Pancreas (tissue), 10 donors: ENCODE measurements at regions not wholly inside any gene's neighbourhood (a gene's known extent, or its start where the extent isn't known, plus 50 kb on each side); places are given as distances from the start of the nearest gene placed in this dataset.
"Not testable (repeated sequence)": the region's sequence is repeated elsewhere in the genome, so short reads cannot be mapped to it uniquely, and the experiment has no call there.

Source experiments
- ATAC-seq, 4 donors: fragments of 200-7000 bp; cut with Tn5 transposase; one replicate each; pipeline versions ENCODE4 v1.8.0 to v1.9.1; 2020; ENCODE audit warnings: mild to moderate bottlenecking in 4 of 4, moderate library complexity in 4 of 4
- DNase-seq, 6 donors: peaks; one replicate each; pipeline ENCODE4 v3.0.0-alpha.2; 2020
- FAIRE-seq: peaks from 2 replicates; lab custom pipeline; 2012; peaks lifted over from hg19 to GRCh38; lab: Jason Lieb, UNC
- H3K27ac ChIP-seq, 4 donors: fragments of 200-600 bp; sonication (generic); 1 replicate in 3 of 4; 2 replicates in 1 of 4; pipeline versions ENCODE4 v1.5.0 to v1.8.0; 2020
- H3K27me3 ChIP-seq, 4 donors: fragments of 200-600 bp; one replicate each; pipeline ENCODE4 v1.8.0; 2021
- H3K36me3 ChIP-seq, 3 donors: fragments of 200-600 bp; sonication (generic) in 1 of 3; one replicate each; pipeline versions ENCODE4 v1.5.0 to v1.8.0; 2020 to 2021
- H3K4me1 ChIP-seq, 3 donors: fragments of 200-600 bp; one replicate each; pipeline ENCODE4 v1.8.0; 2021
- H3K4me3 ChIP-seq, 4 donors: fragments of 200-600 bp; sonication (generic) in 2 of 4; one replicate each; pipeline versions ENCODE4 v1.5.0 to v1.8.0; 2020 to 2021
- H3K9me3 ChIP-seq, 4 donors: fragments of 200-600 bp; one replicate each; pipeline ENCODE4 v1.8.0; 2021
- WGBS, 2 donors: extraction: QIAGEN DNeasy Blood & Tissue Kit; methylation state at CpG; one replicate each; pipeline ENCODE4 v1.1.7; 2013; 5-methylcytosine and 5-hydroxymethylcytosine counted together
- intact Hi-C, 3 donors: fragments of 100-400 bp; cut with DNase I; formaldehyde crosslinking; loops; one replicate each; pipeline versions ENCODE4 v1.11.1 to v1.14.2; 2022
- TF ChIP-seq, protein P1 (sequence below), 4 donors: fragments of 200-600 bp; sonication (generic) in 3 of 4; IDR thresholded peaks; one replicate each; pipeline versions ENCODE4 v1.5.0 to v1.8.0; 2021; ENCODE audit warnings: antibody characterized with exemption in 4 of 4
- donor health status: healthy with polysubstance abuse.
- donor health status: DM: no; HTN: no; CAD: no; lungs with moderate emphysema.
- donor health status: DM: no; HTN: no; CAD: no.
- donor health status: control.
- donor health status: control.
- donor health status: Bipolar disorder and iron deficiency.
- donor health status: DM: yes; HTN: yes; CAD: no.
- donor health status: DM: no; HTN: no; CAD: no.
- donor health status: DM: no; HTN: no; CAD: no.
- donor health status: DM: yes; HTN: yes; CAD: no.

DNA sequence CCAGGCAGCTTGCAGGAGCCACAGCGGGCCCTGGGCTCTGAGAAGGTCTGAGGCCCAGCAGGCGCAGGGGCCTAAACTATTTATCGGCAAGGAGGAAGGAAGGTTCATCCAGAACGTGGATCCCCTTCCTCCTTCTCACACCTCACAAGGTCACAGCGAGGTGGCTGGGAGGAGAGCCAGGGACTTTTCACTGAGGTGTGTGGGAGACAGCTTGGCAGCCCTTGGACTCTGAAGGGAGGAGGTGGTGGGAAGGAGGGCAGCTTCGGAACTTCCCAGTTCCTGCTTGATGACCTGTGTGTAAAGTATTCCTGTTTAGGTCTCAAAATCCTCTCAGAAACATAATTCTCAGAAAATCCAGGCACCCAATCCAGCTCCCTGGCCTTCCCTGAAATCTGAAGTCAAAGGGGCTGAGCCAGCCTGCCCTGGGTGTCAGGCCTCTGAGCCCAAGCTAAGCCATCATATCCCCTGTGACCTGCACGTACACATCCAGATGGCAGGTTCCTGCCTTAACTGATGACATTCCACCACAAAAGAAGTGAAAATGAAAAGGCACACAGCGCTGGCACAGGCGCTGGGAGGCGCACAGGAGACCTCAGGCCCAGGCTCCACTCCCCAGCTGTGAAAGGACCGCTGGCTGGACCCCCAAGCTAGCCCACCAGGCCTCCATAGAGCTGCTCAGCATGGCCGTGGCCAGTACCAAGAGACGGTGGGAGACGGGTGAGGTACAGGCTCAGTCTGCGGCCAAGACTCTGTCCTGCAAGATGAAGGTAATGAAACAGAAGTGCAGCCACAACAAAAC, 269.4 kb upstream of the FRG2C start:
- H3K27ac ChIP-seq, result peak overlapping the region in 2 of 4 donors; percentile 64 to 71
- FAIRE-seq, H3K27me3 ChIP-seq, H3K9me3 ChIP-seq, H3K4me1 ChIP-seq, H3K4me3 ChIP-seq, H3K36me3 ChIP-seq, intact Hi-C loops: not testable (repeated sequence)
- ATAC-seq (peak in 3 of 4 donors; percentile 48 to 88 (median 54)), DNase-seq (peak in 5 of 6 donors; percentile 56 to 76 (median 65))
- 64 to 66% methylated on average over 15 of the region's 15 CpGs for WGBS, 2 donors

DNA sequence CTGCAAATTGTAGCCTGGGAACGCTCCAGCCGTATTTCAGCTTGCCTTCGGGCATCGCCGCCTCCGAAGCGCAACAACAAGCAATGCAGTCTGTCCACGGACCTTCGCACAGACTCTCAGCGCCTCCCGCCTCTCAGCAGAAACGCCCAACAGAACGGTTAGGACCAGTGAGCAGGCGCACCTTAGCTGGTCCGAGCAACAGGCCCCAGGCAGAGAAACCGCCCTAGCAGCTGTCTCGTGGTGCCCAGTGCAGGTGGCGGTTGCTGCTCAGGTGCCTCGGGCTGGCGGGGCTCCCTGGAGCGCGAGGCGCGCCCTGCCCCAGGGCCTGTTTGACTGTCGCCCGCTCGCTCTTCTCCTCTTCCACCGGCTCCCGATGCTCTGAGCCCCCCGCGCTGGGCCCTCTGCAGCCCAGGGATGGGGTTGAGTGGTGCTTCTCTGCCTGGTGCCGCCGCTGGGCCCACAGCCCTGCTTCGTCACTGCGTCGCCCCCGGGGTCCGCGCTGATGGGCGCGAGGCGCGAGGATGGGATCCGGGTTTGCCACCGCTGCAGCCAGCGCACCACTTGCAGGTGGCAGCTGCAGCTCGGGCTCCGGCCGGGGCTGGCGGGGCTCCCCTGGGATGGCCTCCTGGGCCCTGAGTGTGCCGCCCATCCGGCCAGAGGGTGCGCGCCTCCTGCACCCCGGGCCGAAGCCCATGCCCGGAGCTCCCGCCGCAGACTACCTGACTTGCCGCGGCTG, 268.4 kb upstream of the FRG2C start:
- DNase-seq (peak in 2 of 6 donors; percentile 36 to 59), FAIRE-seq (no peak), ATAC-seq (peak in 2 of 4 donors; percentile 44 to 67)
- peak overlapping the region in 3 of 4 donors; percentile 5 to 45 (median 16) for H3K4me3 ChIP-seq
- H3K4me1 ChIP-seq, result peaks cover 0 to 5% (median 0%) of the 10 kb centered on the region in 3 donors
- TF ChIP-seq, protein P1, sequence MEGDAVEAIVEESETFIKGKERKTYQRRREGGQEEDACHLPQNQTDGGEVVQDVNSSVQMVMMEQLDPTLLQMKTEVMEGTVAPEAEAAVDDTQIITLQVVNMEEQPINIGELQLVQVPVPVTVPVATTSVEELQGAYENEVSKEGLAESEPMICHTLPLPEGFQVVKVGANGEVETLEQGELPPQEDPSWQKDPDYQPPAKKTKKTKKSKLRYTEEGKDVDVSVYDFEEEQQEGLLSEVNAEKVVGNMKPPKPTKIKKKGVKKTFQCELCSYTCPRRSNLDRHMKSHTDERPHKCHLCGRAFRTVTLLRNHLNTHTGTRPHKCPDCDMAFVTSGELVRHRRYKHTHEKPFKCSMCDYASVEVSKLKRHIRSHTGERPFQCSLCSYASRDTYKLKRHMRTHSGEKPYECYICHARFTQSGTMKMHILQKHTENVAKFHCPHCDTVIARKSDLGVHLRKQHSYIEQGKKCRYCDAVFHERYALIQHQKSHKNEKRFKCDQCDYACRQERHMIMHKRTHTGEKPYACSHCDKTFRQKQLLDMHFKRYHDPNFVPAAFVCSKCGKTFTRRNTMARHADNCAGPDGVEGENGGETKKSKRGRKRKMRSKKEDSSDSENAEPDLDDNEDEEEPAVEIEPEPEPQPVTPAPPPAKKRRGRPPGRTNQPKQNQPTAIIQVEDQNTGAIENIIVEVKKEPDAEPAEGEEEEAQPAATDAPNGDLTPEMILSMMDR (IDR thresholded peaks at IDR 0.05), result no peak
- no peaks in the 10 kb centered on the region for H3K9me3 ChIP-seq
- no peaks in the 10 kb centered on the region for H3K27me3 ChIP-seq
- H3K27ac ChIP-seq, result peak overlapping the region in 2 of 4 donors; percentile 64 to 71
- WGBS, 2 donors, result 50 to 60% methylated on average over 42 to 61 of the region's 61 CpGs
- intact Hi-C loops, result no loop called here
- no peaks in the 10 kb centered on the region for H3K36me3 ChIP-seq

DNA sequence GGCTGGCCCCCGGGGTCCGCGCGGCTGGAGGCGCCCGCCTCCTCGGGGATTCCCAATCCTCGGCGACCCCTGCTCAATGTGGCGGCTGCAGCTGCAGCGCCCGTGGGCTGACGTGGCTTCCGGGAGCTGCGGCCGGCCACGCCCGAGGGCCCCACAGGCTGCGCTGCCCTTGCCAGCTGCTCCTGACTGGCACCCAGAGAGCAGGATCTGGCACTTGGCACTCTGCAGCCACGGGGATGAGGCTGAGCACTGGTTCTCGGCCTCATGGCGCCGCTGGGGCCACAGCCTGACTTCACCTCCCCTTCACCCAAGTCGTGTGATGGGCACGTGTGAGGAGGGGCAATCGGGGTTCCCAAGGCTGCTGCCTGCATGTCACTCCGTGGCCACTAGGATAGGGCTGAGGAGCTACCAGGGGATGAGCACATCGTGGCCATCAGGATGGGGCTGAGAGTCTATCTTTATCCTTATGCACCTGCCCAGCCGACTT, 267.8 kb upstream of the FRG2C start:
- H3K27ac ChIP-seq, result peak overlapping the region in 2 of 4 donors; percentile 22 to 64
- H3K9me3 ChIP-seq, result no peaks in the 10 kb centered on the region
- H3K4me3 ChIP-seq, result peak overlapping the region in 3 of 4 donors; percentile 5 to 45 (median 16)
- DNase-seq (peak in 4 of 6 donors; percentile 29 to 65 (median 32)), FAIRE-seq (no peak), ATAC-seq (peak in 3 of 4 donors; percentile 39 to 66 (median 62))
- intact Hi-C loops, result no loop called here
- TF ChIP-seq, protein P1 (IDR thresholded peaks at IDR 0.05), result no peak
- H3K36me3 ChIP-seq, result no peaks in the 10 kb centered on the region
- WGBS, 2 donors, result 52 to 56% methylated on average over 28 to 29 of the region's 29 CpGs
- H3K27me3 ChIP-seq, result no peaks in the 10 kb centered on the region
- peaks cover 0 to 5% (median 0%) of the 10 kb centered on the region in 3 donors for H3K4me1 ChIP-seq

DNA sequence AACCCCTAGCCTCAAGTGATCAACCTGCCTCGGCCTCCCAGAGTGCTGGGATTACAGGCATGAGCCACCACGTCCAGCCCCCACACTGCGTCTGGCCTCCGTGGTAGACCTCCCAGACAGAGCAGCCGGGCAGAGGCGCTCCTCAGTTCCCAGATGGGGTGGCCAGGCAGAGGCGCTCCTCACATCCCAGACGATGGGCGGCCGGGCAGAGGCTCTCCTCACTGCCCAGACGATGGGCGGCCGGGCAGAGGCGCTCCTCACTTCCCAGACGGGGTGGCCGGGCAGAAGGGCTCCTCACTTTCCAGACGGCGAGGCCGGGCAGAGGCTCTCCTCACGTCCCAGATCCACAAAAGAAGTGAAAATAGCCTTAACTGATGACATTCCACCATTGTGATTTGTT, 266.6 kb upstream of the FRG2C start:
- intact Hi-C loops, H3K4me3 ChIP-seq, FAIRE-seq, DNase-seq, H3K27me3 ChIP-seq, H3K4me1 ChIP-seq, H3K36me3 ChIP-seq, ATAC-seq, H3K9me3 ChIP-seq, H3K27ac ChIP-seq: not testable (repeated sequence)
- WGBS, 2 donors, result 91 to 95% methylated on average over 17 to 20 of the region's 20 CpGs

DNA sequence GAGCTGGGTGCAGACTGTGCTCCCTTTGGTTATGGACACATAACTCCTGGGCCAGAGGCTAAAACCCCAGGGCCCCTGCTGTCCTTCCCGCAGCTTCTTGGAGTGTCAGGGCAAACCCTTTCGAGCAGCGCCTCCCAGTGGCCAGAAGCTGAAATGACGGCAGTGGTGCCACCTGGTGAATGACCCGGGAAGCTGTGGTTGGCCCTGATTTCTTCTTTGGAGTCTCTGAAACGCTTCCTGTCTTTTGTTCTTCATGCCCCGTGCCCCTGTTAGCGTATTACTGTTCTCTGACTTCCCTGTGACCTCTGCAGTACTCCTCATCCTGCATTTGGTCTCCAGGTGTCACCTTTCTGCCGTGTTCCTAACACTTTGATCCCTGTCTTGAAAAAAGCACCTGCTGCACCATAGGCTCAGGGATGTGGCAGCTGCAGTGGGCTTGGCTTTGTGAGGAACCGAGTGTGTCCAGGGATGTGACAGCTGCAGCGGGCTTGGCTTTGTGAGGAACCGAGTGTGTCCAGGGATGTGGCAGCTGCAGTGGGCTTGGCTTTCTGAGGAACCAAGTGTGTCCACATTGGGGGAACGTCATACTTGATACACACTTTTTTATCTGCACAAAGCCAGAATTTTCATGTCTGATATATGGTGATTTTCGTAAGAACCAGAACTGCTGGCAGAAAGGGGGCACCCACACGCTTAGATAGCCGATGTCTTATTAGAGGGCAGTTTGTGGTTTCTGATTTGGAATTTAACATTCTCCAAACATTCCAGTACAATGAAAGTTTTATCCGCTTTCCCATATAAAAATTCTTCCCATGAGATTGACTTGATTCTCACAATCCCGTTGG, 241.8 kb upstream of the FRG2C start:
- TF ChIP-seq, protein P1 (IDR thresholded peaks at IDR 0.05), result peak; percentile 26 to 70 (median 60)
- WGBS, 2 donors, result 42 to 45% methylated on average over 18 of the region's 18 CpGs

DNA sequence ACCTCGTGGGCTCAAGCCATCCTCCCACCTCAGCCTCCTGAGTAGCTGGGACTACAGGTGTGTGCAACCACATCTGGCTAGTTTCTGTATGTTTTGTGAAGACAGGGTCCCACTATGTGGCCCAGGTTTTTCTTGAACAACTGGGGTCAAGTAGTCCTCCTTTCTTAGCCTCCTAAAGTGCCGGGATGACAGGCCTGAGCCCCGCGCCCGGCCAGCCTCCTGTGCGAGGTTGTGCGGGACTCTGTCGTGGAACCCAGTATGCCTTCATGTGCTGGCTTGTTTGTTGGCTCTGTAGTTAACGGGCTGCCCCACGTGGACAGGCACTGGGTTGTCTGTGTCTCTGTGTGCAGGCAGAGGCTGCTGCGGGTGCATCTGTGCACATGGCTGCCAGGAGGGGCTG, 238.7 kb upstream of the FRG2C start:
- not testable (repeated sequence) for DNase-seq, ATAC-seq, H3K4me1 ChIP-seq, H3K4me3 ChIP-seq, H3K27ac ChIP-seq, H3K36me3 ChIP-seq, H3K27me3 ChIP-seq, H3K9me3 ChIP-seq, FAIRE-seq
- WGBS, 2 donors, result 92 to 94% methylated on average over 11 of the region's 11 CpGs
- intact Hi-C loops, result loop anchor here in 1 of 3 donors (10.0 kb wide), 1 partner anchor 131 kb away; no protein-coding TSS in a partner anchor

More for the DNA sequence above, 241.8 kb upstream of the FRG2C start:
- H3K4me3 ChIP-seq, FAIRE-seq, H3K4me1 ChIP-seq, ATAC-seq, H3K27ac ChIP-seq, H3K36me3 ChIP-seq, H3K27me3 ChIP-seq, H3K9me3 ChIP-seq: not testable (repeated sequence)
- intact Hi-C loops, result loop anchor here in 2 of 3 donors (5.0 to 10.0 kb wide), 2 partner anchors 125 to 128 kb away; no protein-coding TSS in a partner anchor
- peak in 4 of 6 donors; percentile 26 to 78 (median 65) for DNase-seq

DNA sequence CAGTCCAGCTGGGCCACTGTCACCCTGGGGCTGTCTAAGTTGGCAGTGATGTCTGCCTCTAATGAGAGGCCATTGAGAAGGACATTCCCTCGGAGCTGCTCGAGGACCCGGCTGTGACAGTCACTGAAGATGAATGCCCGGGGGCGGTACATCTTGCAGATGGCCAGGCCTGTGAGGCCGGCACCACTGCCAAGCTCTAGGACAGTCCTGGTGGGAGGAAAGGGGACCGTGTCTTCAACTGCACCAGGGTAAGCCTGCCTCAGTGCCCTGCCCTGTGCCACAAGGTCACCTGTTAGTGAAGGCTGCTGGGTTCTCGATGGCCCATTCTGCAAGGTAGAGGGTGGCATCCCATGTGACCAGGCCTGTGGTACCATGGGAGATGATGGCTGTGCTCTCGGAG, 236.6 kb upstream of the FRG2C start:
- intact Hi-C loops, result loop anchor here in 1 of 3 donors (10.0 kb wide), 1 partner anchor 133 kb away; no protein-coding TSS in a partner anchor
- not testable (repeated sequence) for H3K27ac ChIP-seq, H3K4me3 ChIP-seq, H3K27me3 ChIP-seq, DNase-seq, H3K36me3 ChIP-seq, H3K4me1 ChIP-seq, H3K9me3 ChIP-seq, FAIRE-seq, ATAC-seq
- WGBS, 2 donors, result 83 to 91% methylated on average over 9 of the region's 9 CpGs

DNA sequence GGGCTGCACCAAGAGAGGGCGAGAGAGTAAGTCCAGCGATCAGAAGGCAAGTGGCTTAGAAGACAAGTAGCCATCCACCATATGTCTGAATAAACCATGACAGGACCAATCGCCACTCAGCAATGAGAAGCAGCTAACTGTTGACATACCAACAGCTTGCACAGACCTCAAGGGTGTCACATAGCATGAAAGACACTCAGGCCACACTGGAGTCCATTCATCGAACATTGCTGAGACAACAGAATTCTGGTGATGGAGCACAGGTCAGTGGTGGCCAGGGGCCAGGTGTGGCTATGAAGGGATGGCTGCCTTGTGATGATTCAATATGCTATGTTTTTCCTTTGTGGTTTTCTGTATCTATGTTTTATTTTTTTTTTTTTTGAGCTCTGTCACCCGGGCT, 236.2 kb upstream of the FRG2C start:
- H3K9me3 ChIP-seq, H3K36me3 ChIP-seq, ATAC-seq, FAIRE-seq, DNase-seq, H3K4me3 ChIP-seq, H3K27ac ChIP-seq, H3K27me3 ChIP-seq, H3K4me1 ChIP-seq: not testable (repeated sequence)
- 85 to 87% methylated on average over 5 of the region's 5 CpGs for WGBS, 2 donors
- intact Hi-C loops, result loop anchor here in 1 of 3 donors (10.0 kb wide), 1 partner anchor 133 kb away; no protein-coding TSS in a partner anchor
